GM19035 (cell line): ENCODE measurements at regions not wholly inside any gene's neighbourhood (a gene's known extent, or its start where the extent isn't known, plus 50 kb on each side); places are given as distances from the start of the nearest gene placed in this dataset.

ENCODE experiments used
- ATAC-seq: cut with Tn5 transposase; IDR thresholded peaks from one replicate; pipeline ENCODE4 v1.9.1; 2021; ENCODE audit not compliant: unreplicated experiment

- ATAC-seq, result no peak
Measured at GRCh38 chr22:49143812-49144211, 683.9 kb downstream of the BRD1 start.

DNA sequence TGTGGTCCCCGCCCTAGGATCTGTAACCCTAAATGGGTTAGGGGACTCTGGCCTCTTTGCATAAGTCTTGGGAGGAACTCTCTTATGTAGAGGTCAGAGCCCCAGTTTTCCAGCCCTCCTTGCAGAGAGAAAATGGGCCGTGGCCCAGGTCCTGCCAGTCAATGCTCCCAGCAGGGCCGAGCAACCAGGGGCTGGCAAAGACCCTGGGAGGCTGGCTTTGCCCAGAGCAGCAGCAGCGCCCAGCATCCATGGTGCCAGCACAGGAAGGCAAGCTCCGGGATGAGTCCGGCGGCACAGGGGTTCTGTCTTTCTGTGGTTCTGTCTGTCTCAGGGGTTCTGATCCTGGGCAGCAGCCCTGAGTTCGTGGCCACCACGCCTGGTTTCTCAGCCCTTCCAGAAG is 684.8 kb downstream of the BRD1 start:
- ATAC-seq, result no peak

DNA sequence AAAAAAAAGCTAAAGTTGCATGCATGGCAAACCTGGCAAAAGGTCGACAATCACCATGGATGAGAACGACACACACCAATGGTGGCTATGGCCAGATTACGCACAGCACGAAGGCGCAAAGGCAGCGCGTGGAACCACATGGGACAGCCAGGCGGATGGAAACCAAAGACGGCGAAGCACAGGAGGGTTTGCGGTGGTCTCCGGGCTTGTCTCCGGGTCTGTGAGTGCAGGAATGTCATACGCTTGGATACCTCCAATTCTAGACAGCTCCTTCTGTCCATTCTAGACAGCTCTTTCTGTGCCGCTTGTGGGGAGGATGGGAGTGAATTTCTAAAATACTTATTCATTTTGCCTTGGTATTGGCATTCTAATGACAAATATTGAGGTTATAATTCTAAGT is 685.4 kb downstream of the BRD1 start:
- no peak for ATAC-seq

- no peak for ATAC-seq
Measured at GRCh38 chr22:49141761-49142160, 685.9 kb downstream of the BRD1 start.

DNA sequence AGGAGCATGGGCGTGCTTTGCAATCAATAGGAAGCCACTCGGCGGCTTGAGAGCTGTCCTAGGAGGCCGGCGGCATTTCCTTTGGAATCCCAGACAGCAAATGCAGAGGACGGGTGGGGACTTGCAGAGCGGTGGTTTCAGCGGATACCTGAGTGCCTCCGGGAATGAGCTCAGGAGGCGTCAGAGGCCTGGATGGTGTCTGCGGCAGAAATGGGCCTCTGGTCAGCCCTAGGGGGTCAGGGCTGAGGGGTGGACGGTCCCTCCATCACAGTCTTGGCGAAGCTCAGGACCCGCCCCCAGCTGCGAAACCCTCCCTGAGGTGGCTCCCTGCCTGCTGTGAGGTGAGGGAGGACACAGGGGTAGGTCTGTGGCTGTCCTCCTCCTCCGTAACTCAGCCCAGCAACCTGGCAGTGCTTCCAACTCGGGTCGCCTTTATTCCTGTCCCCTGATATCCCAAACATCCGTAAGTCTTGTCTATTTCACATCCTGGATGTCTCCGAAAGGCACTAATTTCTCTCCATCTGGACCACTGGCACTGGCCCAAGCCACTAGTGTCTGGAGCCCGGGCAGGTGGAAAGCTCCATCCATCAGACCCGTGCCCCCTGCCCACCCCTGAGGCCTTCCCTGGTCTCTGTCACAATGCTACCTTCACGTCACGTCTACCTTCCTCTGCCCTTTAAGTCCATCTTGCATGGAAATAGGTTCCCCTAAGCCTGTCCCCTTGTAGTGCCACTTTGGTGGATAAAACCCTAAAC is 686.6 kb downstream of the BRD1 start:
- ATAC-seq, result no peak

DNA sequence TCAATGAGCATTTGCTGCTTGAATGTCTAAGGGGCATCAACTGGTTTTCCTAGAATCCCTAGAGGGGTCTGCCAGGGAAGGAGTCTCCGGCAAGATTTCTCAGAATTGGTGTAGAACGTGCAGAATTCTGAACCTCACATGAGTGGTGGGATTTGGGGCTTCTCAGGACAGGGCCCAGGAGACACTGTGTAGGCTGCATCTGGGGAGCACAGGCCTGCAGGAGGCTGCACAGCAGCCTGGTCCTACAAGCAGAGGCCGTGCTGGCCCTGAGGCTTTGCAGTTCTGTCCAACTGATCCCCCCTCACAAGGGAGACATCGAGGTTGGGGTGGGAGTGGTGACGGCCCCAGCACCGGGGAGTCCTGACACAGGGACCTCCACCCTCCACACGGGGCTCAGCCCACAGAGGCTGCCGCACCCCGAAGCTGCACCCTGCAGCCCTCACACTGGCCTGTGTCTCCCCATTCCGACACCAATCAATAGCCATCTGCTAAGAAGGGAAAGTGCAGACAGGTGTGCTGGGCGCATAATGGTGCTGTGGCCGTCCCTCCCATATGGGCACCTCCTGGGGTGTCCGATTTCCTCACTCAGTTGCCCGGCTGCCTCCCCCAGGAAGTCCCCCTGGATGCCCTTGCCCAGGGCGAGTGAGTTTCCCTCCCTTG is 688.1 kb downstream of the BRD1 start:
- no peak for ATAC-seq

- no peak for ATAC-seq
Measured at GRCh38 chr22:49138250-49138790, 689.4 kb downstream of the BRD1 start.

DNA sequence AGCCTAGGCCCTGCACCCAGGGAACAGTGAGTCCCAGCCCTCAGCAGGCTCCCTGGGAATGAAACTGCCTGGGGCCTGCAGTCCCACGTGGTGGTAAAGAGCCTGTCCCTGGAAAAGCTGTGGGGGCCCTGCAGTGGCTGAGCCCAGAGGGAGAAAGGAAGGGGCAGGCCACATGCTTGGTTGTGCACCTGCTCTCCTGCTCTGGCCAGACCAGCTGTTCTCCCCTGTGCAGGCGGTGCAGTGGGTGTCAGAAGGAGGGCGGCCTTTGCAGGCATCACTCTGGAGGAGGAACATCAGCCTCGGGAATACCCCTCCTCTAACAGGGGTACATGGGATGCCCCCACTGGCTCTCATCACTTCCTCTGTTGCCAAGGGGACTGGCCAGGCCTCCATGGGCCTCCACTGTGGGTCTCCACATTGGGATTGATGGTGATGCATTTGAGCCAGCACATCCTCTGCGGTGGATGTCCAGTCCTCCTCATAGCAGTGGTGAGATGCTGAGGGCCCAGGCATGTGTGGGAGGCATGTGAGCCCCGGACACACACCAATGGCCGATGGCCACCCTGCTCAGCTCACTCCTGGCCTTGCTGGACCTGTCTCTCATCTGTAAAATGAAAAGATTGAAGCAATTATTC is 690.4 kb downstream of the BRD1 start:
- no peak for ATAC-seq

GRCh38 chr22:49136816-49137180 is 690.9 kb downstream of the BRD1 start:
- ATAC-seq, result no peak

DNA sequence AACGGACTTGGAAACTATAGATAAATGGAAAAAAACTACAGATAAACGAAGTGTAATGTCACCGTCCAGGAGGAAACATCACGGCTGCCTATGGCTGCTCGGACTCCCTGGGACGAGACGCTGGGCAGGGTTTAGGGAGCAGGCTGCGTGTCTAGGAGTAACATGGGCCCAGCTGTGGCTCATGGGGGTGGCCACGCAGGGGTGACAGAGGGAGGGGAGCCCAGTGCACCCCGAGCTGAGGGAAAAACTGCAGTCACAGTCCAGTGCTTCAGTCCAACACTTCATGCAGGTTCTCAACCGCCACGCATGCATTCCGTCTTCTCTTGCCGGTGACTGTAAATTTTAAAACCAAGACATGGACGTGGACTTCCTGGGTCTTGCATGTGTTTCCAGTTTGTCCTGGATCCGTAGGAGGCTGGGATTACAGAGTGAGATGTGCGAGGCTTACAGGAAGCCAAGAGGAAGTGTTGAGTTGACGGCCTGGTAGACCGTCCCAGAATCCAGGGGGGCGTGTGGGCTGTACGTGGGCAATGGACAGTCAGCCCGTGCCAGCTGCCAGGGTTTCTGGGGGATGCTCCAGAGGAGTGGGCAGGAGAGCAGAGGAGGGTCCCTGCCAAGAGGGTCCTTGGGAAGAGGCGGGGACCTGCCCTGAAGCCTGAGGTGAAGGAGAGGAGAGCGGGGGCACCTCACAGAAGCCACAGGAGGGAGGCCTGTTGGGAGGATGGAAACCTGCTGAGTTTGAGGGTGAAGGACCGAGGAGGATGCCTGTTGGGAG is 691.4 kb downstream of the BRD1 start:
- ATAC-seq, result no peak

GRCh38 chr22:49134076-49134475 is 693.6 kb downstream of the BRD1 start:
- ATAC-seq, result no peak

- no peak for ATAC-seq
Measured at GRCh38 chr22:49133541-49133940, 694.1 kb downstream of the BRD1 start.

GRCh38 chr22:49132009-49132408 is 695.7 kb downstream of the BRD1 start:
- no peak for ATAC-seq

DNA sequence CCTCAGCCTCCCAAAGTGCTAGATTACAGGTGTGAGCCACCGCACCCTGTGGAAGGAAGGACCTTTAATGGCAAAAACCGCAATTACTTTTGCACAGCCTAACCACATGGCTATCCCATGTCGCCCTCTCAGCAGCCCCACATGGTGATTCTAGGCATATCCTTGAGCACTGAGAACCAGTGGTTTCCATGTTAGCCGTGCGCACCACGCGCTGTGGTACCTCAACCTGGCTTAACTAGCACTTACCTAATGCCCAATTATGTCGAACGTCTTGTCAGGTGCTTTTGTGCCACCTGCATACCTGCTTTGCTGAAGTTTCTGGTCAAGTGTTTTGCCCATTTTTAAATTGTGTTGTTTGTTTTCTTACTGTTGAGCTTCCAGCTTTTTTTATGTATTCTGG is 697.9 kb downstream of the BRD1 start:
- no peak for ATAC-seq

- no peak for ATAC-seq
Measured at GRCh38 chr22:49128874-49129273, 698.8 kb downstream of the BRD1 start.

- ATAC-seq, result no peak
Measured at GRCh38 chr22:49124608-49125007, 703.1 kb downstream of the BRD1 start.

GRCh38 chr22:49123621-49124192 is 704.0 kb downstream of the BRD1 start:
- no peak for ATAC-seq

- ATAC-seq, result no peak
Measured at GRCh38 chr22:49119551-49119952, 708.1 kb downstream of the BRD1 start.

- no peak for ATAC-seq
Measured at GRCh38 chr22:49118065-49118464, 709.6 kb downstream of the BRD1 start.

DNA sequence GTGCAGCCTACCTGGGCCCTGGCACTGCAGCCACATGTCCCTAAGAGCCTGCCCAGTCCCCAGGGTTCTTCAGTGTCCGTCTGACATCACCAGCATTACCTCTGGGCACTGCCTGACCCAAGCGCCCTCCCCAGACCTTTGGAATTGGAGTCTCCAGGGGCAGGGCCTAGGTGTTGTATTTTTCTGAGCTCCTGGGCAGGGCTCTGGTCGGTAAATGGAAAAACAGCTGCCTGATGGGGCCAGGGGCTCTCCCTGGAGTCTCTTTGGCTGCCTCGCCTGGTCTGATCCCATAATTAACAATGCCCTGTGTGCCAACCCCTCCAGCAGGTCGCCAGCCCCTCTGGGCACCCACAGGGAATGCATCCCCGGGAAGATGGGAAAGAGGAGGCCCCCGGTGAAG is 710.2 kb downstream of the BRD1 start:
- ATAC-seq, result no peak
